Thymus (tissue), 11 donors: ENCODE measurements at regions not wholly inside any gene's neighbourhood (a gene's known extent, or its start where the extent isn't known, plus 50 kb on each side); places are given as distances from the start of the nearest gene placed in this dataset.
"Not testable (repeated sequence)": the region's sequence is repeated elsewhere in the genome, so short reads cannot be mapped to it uniquely, and the experiment has no call there.

Source experiments
- DNase-seq, 9 donors: peaks; one replicate each; pipeline ENCODE4 v3.0.0-alpha.2; 2013; ENCODE audit warnings: low spot score in 9 of 9, low read depth in 6 of 9, missing footprints in 1 of 9
- H3K27ac ChIP-seq, 2 donors: one replicate each; pipeline ENCODE4 v1.5.1; 2013; ENCODE audit warnings: control low read depth in 1 of 2, low read depth in 1 of 2, low read length in 1 of 2, mild to moderate bottlenecking in 1 of 2, moderate library complexity in 1 of 2
- H3K27me3 ChIP-seq, 2 donors: one replicate each; pipeline ENCODE4 v1.5.1; 2013; ENCODE audit warnings: low read length in 1 of 2; ENCODE audit not compliant: control insufficient read depth in 2 of 2, insufficient read depth in 1 of 2
- H3K36me3 ChIP-seq, 2 donors: one replicate each; pipeline ENCODE4 v1.5.1; 2013; ENCODE audit warnings: low read length in 1 of 2, mild to moderate bottlenecking in 1 of 2, moderate library complexity in 1 of 2; ENCODE audit not compliant: control insufficient read depth in 2 of 2, insufficient read depth in 2 of 2
- H3K4me1 ChIP-seq, 2 donors: one replicate each; pipeline ENCODE4 v1.5.1; 2013; ENCODE audit warnings: low read length in 2 of 2; ENCODE audit not compliant: control insufficient read depth in 2 of 2, insufficient read depth in 2 of 2
- H3K4me3 ChIP-seq, 2 donors: one replicate each; pipeline ENCODE4 v1.5.1; 2013; ENCODE audit warnings: low read length in 2 of 2, control low read depth in 1 of 2, mild to moderate bottlenecking in 1 of 2
- H3K9me3 ChIP-seq, 2 donors: one replicate each; pipeline ENCODE4 v1.5.1; 2013; ENCODE audit warnings: low read length in 1 of 2, mild to moderate bottlenecking in 1 of 2; ENCODE audit not compliant: control insufficient read depth in 2 of 2, insufficient read depth in 1 of 2
- WGBS: extraction: QIAGEN DNeasy Blood & Tissue Kit; methylation state at CpG from one replicate; pipeline ENCODE4 v1.1.7; 2013; 5-methylcytosine and 5-hydroxymethylcytosine counted together
- donor health status: healthy.

GRCh38 chr10:4230036-4230435, 445.0 kb upstream of the KLF6 start:
- Histone ChIP-seq H3K27me3 (no peaks in the 10 kb centered on the region), H3K9me3 (no peaks in the 10 kb centered on the region), H3K4me1 (no peaks in the 10 kb centered on the region), H3K27ac (no peak overlapping the region), H3K4me3 (no peak overlapping the region), H3K36me3 (no peaks in the 10 kb centered on the region)
- DNase-seq = no peak
- WGBS = 100% methylated on average over 1 of the region's 1 CpG

- H3K36me3 ChIP-seq = no peaks in the 10 kb centered on the region
- no peak overlapping the region for H3K4me3 ChIP-seq
- 98% methylated on average over 5 of the region's 5 CpGs for WGBS
- no peaks in the 10 kb centered on the region for H3K27me3 ChIP-seq
- no peaks in the 10 kb centered on the region for H3K4me1 ChIP-seq
- no peak overlapping the region for H3K27ac ChIP-seq
- no peaks in the 10 kb centered on the region for H3K9me3 ChIP-seq
- DNase-seq = no peak
Observed at GRCh38 chr10:4229106-4229505, 444.1 kb upstream of the KLF6 start.

DNA sequence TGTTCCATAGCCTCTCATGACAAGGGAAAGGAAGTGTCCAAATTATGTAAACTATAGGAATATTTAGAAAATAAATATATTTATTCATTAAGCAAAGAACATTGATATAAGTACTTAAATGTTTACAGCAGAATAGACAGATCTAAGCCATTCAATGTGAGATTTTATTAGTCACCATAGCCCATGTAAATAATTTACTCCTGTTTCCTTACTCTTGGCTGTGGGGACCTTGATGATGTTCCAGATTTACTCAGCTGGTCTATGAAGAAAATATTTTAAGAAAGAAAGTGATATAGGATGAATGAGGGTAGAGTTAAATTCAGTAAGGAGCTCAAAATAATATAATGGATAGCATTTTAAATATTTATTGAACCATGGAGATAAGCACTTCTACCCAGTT, 442.6 kb upstream of the KLF6 start:
- no peak overlapping the region for H3K27ac ChIP-seq
- no peak overlapping the region for H3K4me3 ChIP-seq
- no peaks in the 10 kb centered on the region for H3K36me3 ChIP-seq
- no peaks in the 10 kb centered on the region for H3K4me1 ChIP-seq
- H3K9me3 ChIP-seq = no peaks in the 10 kb centered on the region
- no peaks in the 10 kb centered on the region for H3K27me3 ChIP-seq
- DNase-seq = no peak

DNA sequence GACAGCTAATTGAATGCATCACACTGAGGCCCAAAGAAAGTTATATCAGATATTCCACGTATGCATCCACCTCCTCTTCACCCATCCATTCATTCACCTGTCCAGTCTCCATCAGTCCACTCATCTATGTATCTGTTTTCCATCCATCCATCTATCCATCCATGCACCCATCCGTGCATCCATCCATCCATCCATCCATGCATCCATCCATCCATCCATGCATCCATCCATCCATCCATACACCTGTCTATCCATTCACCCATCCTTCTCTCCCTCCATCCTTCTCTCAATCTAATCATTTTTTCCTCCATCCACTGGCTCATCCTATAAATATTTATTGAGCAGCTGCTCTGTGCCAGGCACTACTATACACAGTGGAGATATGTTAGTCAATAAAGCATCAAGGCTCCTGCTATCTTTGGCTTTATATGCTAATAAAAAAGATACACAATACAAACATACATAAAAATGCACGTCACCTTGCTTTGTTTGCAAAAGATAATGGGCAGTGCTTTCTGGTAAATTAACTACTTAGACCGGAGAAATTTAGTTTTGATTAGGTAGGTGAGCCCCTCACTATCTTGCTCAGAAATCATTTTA, 442.0 kb upstream of the KLF6 start:
- 97% methylated on average over 4 of the region's 4 CpGs for WGBS

GRCh38 chr10:4224178-4224577, 439.2 kb upstream of the KLF6 start:
- Histone ChIP-seq H3K4me1 (no peaks in the 10 kb centered on the region), H3K27me3 (no peaks in the 10 kb centered on the region), H3K9me3 (no peaks in the 10 kb centered on the region), H3K4me3 (no peak overlapping the region), H3K27ac (no peak overlapping the region), H3K36me3 (no peaks in the 10 kb centered on the region)
- WGBS = 98% methylated on average over 6 of the region's 6 CpGs
- DNase-seq = no peak

More for the DNA sequence above, 442.0 kb upstream of the KLF6 start:
- Histone ChIP-seq H3K27me3 (no peaks in the 10 kb centered on the region), H3K27ac (no peak overlapping the region), H3K4me3 (no peak overlapping the region), H3K36me3 (no peaks in the 10 kb centered on the region), H3K9me3 (no peaks in the 10 kb centered on the region), H3K4me1 (no peaks in the 10 kb centered on the region)
- DNase-seq = no peak

- H3K9me3 ChIP-seq, H3K4me3 ChIP-seq, DNase-seq, H3K36me3 ChIP-seq, H3K4me1 ChIP-seq, H3K27me3 ChIP-seq, H3K27ac ChIP-seq: not testable (repeated sequence)
- 98% methylated on average over 2 of the region's 2 CpGs for WGBS
Observed at GRCh38 chr10:4221310-4221709, 436.3 kb upstream of the KLF6 start.

- Histone ChIP-seq H3K9me3 (no peaks in the 10 kb centered on the region), H3K27me3 (no peaks in the 10 kb centered on the region), H3K4me3 (no peak overlapping the region), H3K4me1 (no peaks in the 10 kb centered on the region), H3K36me3 (no peaks in the 10 kb centered on the region), H3K27ac (no peak overlapping the region)
- no peak for DNase-seq
- WGBS = 96% methylated on average over 4 of the region's 4 CpGs
Observed at GRCh38 chr10:4219901-4220300, 434.9 kb upstream of the KLF6 start.

DNA sequence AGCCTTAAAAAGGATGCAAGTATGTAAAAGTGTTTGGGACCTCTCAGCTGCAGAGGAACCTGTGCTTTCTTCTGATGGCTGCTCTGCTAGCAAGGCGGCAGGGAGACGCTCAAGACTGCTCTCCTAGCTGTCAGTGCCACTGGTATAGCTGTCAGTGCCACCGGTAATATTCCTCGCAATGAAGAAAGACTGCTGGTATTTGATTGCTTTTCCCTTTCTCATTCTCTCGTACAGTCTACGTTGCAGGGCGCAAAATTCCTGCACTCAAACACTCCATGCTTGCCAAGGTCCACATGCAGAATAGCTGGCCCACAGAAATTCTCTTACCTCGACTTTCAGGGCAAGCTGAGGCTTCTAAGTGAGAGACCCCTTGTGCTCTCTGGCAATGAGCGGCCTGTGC, 432.6 kb upstream of the KLF6 start:
- no peaks in the 10 kb centered on the region for H3K36me3 ChIP-seq
- H3K27ac ChIP-seq = no peak overlapping the region
- no peak overlapping the region for H3K4me3 ChIP-seq
- no peaks in the 10 kb centered on the region for H3K4me1 ChIP-seq
- no peaks in the 10 kb centered on the region for H3K9me3 ChIP-seq
- no peak for DNase-seq
- H3K27me3 ChIP-seq = no peaks in the 10 kb centered on the region
- WGBS = 97% methylated on average over 9 of the region's 9 CpGs

DNA sequence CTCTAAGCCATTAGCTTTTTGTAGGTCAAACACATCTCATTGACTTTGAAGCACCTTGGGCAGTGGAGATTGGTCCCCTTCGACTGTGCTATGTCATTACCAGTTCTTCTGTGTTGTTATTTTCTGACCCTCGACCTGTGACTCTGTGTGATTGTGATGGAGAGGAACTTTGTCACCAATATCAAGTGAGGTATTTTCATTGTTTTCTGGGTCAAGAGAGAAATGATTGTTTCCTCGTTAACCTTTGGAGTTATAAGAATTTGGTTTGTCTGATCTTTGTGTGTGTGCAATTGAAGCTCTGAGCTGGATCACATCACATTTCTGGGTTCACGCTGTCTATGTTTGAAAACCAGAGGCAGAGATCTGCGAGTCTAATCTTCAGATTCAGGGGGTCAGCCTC, 432.2 kb upstream of the KLF6 start:
- no peak overlapping the region for H3K27ac ChIP-seq
- no peak for DNase-seq
- H3K4me3 ChIP-seq = no peak overlapping the region
- 95% methylated on average over 5 of the region's 5 CpGs for WGBS
- no peaks in the 10 kb centered on the region for H3K27me3 ChIP-seq
- no peaks in the 10 kb centered on the region for H3K9me3 ChIP-seq
- no peaks in the 10 kb centered on the region for H3K4me1 ChIP-seq
- H3K36me3 ChIP-seq = no peaks in the 10 kb centered on the region

DNA sequence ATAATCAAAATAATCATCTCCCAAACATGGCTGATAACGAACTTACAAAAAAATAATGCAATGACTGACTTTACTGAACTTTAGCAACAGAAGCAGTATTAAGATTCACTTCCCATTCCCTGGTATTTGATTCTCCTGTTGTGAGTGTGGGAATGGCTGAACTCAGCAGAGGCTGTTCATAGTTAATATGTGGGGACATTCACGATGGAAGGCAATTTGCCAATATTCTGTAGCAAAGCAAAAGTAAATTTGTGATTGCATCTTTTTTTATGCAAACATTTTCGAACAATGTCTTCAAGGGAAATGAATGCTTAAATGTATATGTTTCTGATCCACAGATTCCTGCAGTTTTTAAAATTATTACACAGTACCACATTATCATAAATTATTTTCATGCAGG, 431.7 kb upstream of the KLF6 start:
- DNase-seq = no peak
- no peaks in the 10 kb centered on the region for H3K27me3 ChIP-seq
- H3K4me1 ChIP-seq = no peaks in the 10 kb centered on the region
- no peaks in the 10 kb centered on the region for H3K9me3 ChIP-seq
- no peak overlapping the region for H3K27ac ChIP-seq
- H3K36me3 ChIP-seq = no peaks in the 10 kb centered on the region
- 95% methylated on average over 3 of the region's 3 CpGs for WGBS
- no peak overlapping the region for H3K4me3 ChIP-seq
